SK-N-SH treated with all-trans-retinoic acid at 6 μM for 48 hours (cell line): ENCODE measurements at regions not wholly inside any gene's neighbourhood (a gene's known extent, or its start where the extent isn't known, plus 50 kb on each side); places are given as distances from the start of the nearest gene placed in this dataset.

Experiments
- ARNTL ChIP-seq: fragments of 450-650 bp; formaldehyde crosslinking; IDR thresholded peaks from 2 replicates; pipeline ENCODE4 v1.5.0; 2020; ENCODE audit warnings: low read depth, mild to moderate bottlenecking, moderate library complexity, borderline replicate concordance
- TOX ChIP-seq: fragments of 250-450 bp; sonication (Bioruptor Pico); IDR thresholded peaks from 2 replicates; pipeline ENCODE4 v1.8.0; 2021; ENCODE audit warnings: mild to moderate bottlenecking, moderate library complexity, borderline replicate concordance

DNA sequence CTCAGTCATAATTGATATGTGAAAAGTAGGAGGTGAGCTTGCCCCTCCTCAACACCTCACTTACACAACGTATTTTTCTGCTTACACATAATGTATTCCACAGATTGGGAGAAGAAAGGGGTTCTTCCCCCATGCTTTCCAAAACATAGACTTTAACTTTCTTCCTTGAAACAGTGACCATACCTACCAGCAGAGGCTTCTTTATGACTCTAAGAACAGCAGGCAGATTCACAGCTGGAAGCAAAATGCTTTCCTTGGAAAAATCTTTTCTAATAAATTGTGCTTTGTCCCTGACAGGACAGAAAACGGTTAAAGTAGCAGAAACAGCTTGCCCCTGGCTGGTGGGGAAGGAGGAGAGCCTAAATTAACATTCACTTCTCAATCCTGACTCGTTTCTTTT, 629.1 kb upstream of the IMPG1 start:
- TF ChIP-seq TOX (CRISPR knock-in tag) (no peak), ARNTL (CRISPR knock-in tag) (no peak)
